ENCODE measurements at regions not wholly inside any gene's neighbourhood (a gene's known extent, or its start where the extent isn't known, plus 50 kb on each side); places are given as distances from the start of the nearest gene placed in this dataset.

DNA sequence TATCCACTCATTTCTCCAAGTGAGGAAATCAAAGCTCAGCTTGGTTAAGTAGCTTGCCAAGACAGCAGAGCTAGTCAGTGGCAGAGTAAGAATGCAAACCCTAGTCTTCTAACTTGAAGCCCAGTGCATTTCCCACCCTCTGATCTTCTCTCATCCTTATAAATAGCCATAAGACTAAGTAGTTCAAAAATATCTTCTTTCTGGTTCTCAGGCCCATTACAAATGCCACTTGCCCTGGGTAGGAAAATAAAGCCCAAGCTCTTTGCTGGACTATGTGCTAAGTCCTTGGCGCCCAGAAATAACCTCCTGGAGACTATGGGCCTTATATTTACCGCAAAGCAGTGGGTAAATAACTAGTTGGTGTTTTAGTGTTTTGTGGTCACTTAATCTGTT is 505.8 kb downstream of the PLPP3 start:
- no peak for DNase-seq (ENCODE audit: low read depth in 2 of 2)

DNA sequence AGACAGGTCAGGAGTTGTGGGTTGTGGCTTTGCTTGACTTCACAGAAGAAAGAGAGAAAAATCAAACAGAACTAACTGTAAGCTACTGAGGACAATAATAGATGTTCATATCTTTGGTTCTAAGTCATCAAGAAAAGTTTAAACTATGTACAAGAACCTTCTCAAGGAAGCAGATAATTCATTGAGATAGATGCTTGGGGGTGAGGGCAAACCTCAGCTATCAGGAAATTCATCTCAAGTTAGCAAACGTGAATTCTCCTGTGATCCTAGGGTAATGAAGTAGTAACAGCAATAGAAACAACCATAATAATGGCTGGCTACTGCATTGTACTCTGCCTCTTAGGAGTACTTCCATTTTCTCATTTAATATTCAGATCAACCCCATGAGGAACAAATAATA is 506.2 kb downstream of the PLPP3 start:
- DNase-seq (ENCODE audit: low read depth in 2 of 2), result no peak

DNA sequence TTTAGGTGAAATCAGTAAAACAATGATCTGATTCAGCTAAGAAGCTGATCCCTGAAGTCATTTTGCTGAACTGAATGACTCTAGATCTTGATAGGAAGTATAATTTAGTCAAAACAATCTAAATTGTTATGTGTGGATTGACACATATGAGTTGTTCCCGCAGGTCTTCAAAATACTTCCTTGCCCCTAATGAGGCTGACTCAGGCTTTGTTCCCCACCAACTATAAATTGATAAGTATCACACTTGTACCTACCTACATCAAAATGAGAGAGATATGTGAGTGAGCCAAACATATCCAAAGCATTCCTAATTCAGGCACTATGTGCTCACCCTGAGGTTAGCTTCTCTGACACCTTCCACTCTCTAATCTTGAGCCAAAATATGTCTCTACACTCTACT is 507.1 kb downstream of the PLPP3 start:
- DNase-seq (ENCODE audit: low read depth in 2 of 2), result no peak

- DNase-seq (ENCODE audit: low read depth in 2 of 2), result no peak
These were observed 508.0 kb downstream of the PLPP3 start for GRCh38 chr1:56071351-56071750.

- DNase-seq (ENCODE audit: low read depth in 2 of 2), result no peak
These were observed 508.8 kb downstream of the PLPP3 start for GRCh38 chr1:56070601-56071000.

DNA sequence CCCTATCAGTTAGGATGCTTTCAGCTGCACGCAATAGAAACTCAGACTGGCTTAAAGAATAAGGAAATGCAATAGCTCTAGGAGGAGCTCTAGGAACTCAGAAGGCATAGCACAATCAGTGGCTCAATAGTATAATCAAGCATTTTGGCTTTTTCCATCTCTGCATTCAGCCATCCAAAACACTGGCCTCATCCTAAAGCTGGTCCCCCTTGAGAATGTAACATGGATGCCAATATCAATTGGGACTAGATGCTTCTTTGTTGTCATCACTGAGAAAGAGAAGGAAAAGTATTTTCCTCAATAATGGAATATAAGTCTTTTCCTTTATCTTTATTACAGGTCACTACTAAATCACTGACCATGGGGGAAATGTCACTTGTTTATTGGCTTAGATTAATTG is 509.5 kb downstream of the PLPP3 start:
- DNase-seq (ENCODE audit: low read depth in 2 of 2), result no peak

GRCh38 chr1:56068908-56069307 is 510.5 kb downstream of the PLPP3 start:
- DNase-seq (ENCODE audit: low read depth in 2 of 2), result no peak

DNA sequence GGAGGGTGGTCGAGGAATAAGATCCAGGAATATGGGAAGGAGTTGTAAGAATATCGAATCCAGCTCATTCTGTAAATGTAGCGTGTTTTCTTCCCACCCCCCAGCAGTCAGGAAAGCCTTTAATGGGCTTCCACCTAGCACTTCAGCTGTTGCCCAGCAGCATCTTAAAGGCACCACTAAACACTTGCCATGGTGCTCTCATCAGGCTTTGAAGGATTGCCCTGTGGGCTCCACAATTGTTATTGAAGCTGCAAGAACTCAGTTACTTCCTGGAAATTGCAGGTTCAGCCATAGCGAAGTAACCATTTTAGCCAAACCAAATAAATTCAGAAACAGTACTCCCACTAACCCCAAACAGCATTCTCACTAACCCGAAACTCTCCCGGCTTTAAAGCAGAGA is 511.2 kb downstream of the PLPP3 start:
- no peak for DNase-seq (ENCODE audit: low read depth in 2 of 2)

- no peak for DNase-seq (ENCODE audit: low read depth in 2 of 2)
These were observed 513.6 kb downstream of the PLPP3 start for GRCh38 chr1:56065729-56066128.

- DNase-seq (ENCODE audit: low read depth in 2 of 2), result no peak
These were observed 514.7 kb downstream of the PLPP3 start for GRCh38 chr1:56064705-56065104.

- no peak for DNase-seq (ENCODE audit: low read depth in 2 of 2)
These were observed 515.9 kb downstream of the PLPP3 start for GRCh38 chr1:56063461-56063860.

DNA sequence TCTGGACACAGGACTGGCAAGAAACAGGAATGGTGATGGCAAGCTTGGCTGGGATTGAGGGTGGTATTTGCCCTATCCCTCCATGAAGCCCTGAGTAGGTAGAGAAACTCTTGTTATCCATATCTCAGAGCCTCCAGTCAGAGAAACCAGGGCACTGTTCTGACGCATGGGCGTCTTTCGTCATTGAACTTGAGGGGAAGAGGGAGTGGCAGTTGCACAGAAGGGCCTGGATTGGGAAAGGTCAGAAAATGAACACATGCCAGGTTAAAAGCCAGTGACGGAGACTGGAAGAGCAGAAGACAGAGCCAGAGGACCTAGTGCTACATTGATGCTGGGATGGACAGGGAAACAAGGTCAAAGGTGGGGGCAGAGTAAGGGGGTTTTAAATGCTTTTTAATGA is 516.7 kb downstream of the PLPP3 start:
- DNase-seq (ENCODE audit: low read depth in 2 of 2), result no peak

GRCh38 chr1:56061824-56062223 is 517.5 kb downstream of the PLPP3 start:
- DNase-seq (ENCODE audit: low read depth in 2 of 2), result no peak

GRCh38 chr1:56060906-56061305 is 518.5 kb downstream of the PLPP3 start:
- DNase-seq (ENCODE audit: low read depth in 2 of 2), result no peak

DNA sequence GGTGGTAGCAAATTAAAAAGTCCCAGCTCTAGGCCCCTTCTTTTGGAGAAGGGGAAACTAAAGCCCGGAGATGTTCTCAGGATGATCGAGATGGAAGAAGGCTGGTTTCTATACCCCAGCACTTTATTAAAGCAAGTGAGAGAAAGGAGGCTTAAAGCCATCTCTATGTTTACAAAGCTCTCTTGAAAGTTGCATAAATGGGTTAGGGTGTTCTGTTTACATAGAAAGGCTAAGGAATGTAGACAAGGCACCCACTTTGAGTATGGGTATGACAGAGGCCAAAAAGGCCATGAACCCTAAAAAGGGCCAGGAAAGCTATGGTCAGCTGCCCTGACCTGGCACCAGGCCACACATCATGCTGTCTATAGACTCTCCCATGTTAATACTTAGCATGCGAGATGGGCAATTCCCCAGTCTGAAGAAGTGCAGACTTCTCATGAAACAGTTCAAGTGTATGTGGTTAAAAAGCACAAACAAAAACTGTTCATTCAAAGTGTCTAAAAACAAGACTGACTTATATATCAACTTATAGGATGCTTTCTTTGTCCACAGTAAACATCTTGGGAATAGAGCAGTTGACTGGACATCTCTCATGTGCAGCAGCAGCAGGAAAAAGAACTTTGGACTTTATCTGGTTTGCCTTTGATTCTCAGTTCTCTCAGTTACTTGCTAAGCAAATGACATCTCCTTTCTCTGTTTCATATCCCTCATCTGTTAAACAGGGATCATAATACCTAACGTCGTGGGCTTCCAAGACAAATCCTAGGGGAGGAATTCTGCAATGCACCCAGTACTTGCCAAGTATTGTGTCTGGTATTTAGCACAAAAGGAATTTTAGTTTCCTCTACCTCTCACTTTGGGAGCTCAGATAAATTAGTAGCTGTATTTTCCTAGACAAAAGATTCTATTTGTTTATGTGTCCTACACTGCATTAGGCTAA is 521.6 kb downstream of the PLPP3 start:
- DNase-seq (ENCODE audit: low read depth in 2 of 2), result no peak

DNA sequence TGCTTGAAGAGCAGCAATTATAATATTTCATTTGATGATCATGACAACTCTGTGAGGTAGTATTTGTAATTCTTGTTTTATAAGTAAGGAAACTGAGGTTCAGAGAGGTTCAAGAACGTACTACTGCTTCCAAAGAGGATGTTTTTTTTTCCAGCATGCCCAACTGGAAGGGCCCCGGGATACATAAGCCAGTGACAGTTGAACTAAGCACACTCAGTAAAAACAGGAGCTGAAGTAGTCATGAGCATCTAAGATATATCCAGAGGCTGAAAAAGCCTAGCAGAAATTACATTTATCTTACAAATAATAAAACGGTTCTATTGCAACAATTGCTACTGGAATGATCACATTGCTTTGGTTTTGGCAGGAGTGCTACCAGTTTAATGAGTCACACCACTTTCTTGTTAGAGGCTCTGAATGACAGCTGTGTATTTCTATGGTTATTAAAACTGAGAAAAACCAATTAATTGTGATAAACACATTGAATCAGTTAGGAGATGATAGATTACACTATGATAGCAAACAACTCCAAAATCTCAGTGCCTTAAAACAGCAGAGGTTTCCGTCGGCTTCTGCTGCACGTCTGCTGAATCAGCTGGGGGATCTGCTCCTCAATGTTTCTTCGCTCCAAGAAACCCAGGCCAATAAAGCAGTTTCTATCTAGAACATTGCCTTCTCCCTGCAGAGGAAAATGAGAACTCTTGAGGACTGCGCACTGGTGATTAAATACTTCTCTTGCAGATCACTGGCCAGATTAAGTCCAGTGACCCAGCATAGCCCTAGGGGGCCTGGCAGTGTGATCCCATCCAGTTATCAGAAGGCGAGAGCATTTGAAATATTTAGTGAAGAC is 522.7 kb downstream of the PLPP3 start:
- no peak for DNase-seq (ENCODE audit: low read depth in 2 of 2)

GRCh38 chr1:56054959-56055358 is 524.4 kb downstream of the PLPP3 start:
- DNase-seq (ENCODE audit: low read depth in 2 of 2), result no peak

GRCh38 chr1:56052041-56052440 is 527.3 kb downstream of the PLPP3 start:
- no peak for DNase-seq (ENCODE audit: low read depth in 2 of 2)

GRCh38 chr1:56050911-56051310 is 528.5 kb downstream of the PLPP3 start:
- no peak for DNase-seq (ENCODE audit: low read depth in 2 of 2)

- no peak for DNase-seq (ENCODE audit: low read depth in 2 of 2)
These were observed 533.9 kb downstream of the PLPP3 start for GRCh38 chr1:56045477-56045876.

DNA sequence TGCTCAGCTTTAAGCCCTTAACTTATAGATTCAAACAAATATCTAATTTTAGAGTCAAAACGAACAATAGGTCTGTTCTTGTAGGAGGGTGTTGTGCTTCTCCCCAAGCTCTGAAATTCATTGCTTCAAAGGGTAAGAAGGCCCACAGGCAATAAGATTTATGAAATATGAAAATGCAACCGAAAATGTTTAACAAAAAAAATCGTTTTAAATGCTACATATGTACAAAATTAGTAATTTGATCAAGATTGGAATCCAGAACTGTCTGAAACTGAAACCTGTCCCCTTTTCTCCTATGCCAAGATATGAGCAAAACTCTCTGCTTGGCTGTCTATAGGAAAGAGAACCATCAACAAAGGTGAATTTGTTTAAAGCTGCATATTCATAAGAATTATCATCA is 534.3 kb downstream of the PLPP3 start:
- DNase-seq (ENCODE audit: low read depth in 2 of 2), result no peak

DNA sequence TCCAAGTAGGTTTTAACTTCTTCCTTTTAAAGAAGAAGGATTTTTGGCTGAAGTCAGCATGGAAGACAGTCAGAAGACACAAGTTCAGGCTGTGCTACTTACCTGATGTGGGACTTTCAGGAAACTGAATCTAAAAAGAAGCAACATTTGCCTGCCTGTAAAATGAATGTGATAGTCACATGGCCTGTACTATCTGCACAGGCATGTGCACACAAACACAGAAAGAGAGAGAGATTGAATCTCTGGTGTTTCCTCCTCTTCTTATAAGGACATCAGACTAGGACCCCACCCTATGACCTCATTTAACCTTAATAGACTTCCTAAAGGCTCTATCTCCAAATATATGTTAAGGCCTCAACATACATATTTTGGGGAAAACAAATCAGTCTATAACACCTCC is 542.9 kb downstream of the PLPP3 start:
- no peak for DNase-seq (ENCODE audit: low read depth in 2 of 2)
